ENCODE measurements at regions not wholly inside any gene's neighbourhood (a gene's known extent, or its start where the extent isn't known, plus 50 kb on each side); places are given as distances from the start of the nearest gene placed in this dataset.

DNA sequence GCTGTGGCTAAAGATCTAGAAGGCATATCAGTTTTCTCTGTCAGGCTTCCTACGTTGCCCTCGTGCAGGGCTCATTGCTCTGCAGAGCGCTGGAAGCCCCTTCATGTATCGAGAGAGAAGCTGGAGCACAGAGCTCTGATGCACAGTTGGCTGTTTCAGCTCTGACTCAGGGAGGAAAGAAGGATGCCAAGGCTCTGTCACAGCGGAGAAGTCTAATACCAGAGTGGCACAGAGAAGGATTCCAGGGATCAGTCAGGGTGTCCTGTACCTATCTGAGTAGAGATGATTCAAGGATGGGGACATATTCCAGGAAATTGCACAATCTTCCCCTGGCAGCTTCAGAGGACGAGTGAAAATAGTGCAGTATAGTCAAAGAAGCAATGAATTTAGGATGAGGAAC lies 179.2 kb upstream of the FMN2 start:
- H3K4me3 Mint-ChIP-seq, result no peak overlapping the region
- TF ChIP-seq, protein P1, sequence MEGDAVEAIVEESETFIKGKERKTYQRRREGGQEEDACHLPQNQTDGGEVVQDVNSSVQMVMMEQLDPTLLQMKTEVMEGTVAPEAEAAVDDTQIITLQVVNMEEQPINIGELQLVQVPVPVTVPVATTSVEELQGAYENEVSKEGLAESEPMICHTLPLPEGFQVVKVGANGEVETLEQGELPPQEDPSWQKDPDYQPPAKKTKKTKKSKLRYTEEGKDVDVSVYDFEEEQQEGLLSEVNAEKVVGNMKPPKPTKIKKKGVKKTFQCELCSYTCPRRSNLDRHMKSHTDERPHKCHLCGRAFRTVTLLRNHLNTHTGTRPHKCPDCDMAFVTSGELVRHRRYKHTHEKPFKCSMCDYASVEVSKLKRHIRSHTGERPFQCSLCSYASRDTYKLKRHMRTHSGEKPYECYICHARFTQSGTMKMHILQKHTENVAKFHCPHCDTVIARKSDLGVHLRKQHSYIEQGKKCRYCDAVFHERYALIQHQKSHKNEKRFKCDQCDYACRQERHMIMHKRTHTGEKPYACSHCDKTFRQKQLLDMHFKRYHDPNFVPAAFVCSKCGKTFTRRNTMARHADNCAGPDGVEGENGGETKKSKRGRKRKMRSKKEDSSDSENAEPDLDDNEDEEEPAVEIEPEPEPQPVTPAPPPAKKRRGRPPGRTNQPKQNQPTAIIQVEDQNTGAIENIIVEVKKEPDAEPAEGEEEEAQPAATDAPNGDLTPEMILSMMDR (IDR thresholded peaks at IDR 0.05; ENCODE audit: unreplicated experiment), result no peak
- H3K36me3 Mint-ChIP-seq, result peaks cover under 1% of the 10 kb centered on the region
- H3K9me3 Mint-ChIP-seq, result no peaks in the 10 kb centered on the region
- H3K27ac Mint-ChIP-seq, result no peak overlapping the region
- peaks cover 10% of the 10 kb centered on the region for H3K27me3 Mint-ChIP-seq (ENCODE audit: low read depth)
- no peaks in the 10 kb centered on the region for H3K4me1 Mint-ChIP-seq
- no peak for DNase-seq (ENCODE audit: low spot score in 2 of 2, unreplicated experiment in 2 of 2)

DNA sequence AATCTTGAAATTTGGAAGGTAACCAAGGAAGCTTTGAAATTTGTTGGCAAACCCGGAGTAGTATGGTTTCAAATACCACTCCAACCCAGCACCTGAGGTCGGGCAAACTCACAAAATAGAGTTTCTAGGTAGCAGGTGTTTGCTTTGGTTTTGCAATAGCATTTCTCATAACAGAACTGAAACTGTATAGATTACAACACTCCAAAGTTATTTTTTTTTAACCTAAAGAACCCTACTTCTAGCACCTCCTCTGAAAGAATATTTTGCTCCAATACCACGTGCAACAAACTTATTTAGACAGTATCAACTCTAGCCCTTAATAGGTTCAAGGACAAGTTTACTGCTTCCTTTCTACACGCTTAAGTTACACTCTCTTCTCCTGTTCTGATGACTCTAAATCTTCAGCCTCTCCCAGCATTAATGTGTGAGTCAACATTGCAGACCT lies 178.5 kb upstream of the FMN2 start:
- Mint-ChIP-seq H3K9me3 (no peaks in the 10 kb centered on the region), H3K27ac (no peak overlapping the region), H3K4me1 (no peaks in the 10 kb centered on the region), H3K27me3 (ENCODE audit: low read depth) (peaks cover 10% of the 10 kb centered on the region), H3K36me3 (no peaks in the 10 kb centered on the region), H3K4me3 (no peak overlapping the region)
- DNase-seq (ENCODE audit: low spot score in 2 of 2, unreplicated experiment in 2 of 2), result no peak
- TF ChIP-seq, protein P1 (IDR thresholded peaks at IDR 0.05; ENCODE audit: unreplicated experiment), result no peak

DNA sequence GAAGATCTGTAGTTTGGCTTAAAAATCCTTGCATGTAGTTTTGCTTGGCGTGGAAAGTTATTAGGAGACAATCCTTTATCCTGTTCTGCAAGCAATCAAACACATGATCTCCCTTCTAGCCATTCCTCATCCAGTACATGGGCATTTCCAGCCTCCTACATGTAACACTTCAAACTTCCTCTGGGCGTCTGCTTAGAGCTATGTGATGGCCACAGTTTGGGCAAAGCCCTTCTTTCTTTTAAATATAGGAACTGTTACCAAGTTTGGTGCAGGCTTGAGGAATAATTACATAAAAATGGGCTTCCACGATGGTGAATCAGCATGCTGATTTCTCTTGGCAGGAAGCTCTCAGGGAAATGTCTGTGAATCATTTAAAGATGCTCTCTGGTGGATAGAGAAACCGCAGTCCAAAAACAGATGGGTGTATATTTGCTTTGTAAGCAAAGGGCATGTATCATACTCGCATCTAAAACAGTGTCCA lies 176.9 kb upstream of the FMN2 start:
- TF ChIP-seq, protein P1 (IDR thresholded peaks at IDR 0.05; ENCODE audit: unreplicated experiment), result no peak
- no peaks in the 10 kb centered on the region for H3K4me1 Mint-ChIP-seq
- H3K27ac Mint-ChIP-seq, result no peak overlapping the region
- H3K36me3 Mint-ChIP-seq, result no peaks in the 10 kb centered on the region
- no peaks in the 10 kb centered on the region for H3K9me3 Mint-ChIP-seq
- no peak overlapping the region for H3K4me3 Mint-ChIP-seq
- DNase-seq (ENCODE audit: low spot score in 2 of 2, unreplicated experiment in 2 of 2), result no peak
- peaks cover 10% of the 10 kb centered on the region for H3K27me3 Mint-ChIP-seq (ENCODE audit: low read depth)

DNA sequence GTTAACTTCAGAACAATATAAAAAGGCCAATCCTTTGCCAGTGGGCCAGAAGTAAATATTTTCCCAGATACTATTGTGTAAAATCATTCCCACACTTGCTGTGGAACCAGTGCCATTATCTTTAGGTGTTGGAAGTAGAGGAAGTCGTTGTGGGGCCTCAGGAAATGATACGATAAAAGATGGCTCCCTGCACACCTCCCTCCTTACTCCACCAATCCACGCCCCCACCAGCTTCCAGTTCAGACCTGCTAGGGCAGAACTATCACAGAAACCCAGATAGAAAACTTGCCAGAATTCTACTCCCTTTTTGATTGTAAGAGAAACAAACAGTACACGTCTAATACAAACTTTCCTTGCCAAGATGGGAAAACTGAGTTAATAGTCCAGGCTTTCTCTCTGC lies 173.0 kb upstream of the FMN2 start:
- Mint-ChIP-seq H3K4me3 (no peak overlapping the region), H3K4me1 (no peaks in the 10 kb centered on the region), H3K27ac (no peak overlapping the region), H3K9me3 (no peaks in the 10 kb centered on the region), H3K27me3 (ENCODE audit: low read depth) (peaks cover 21% of the 10 kb centered on the region), H3K36me3 (no peaks in the 10 kb centered on the region)
- TF ChIP-seq, protein P1 (IDR thresholded peaks at IDR 0.05; ENCODE audit: unreplicated experiment), result no peak
- no peak for DNase-seq (ENCODE audit: low spot score in 2 of 2, unreplicated experiment in 2 of 2)

DNA sequence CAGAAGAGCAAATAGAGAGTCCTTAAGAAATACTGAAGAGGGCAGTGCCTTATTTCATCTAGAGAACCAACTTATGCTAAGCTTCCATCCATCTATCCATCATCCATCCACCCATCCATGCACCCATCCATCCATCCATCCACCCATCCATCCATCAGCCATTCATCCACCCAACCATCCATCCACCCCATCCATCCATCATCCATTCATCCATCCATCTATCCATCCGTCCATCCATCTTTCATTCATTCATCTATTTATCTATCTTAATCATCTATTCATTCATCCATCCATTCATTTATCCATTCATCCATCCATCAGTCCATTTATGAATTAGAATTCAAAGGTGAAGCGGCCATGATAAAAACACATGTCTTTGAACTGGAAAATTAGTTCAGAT lies 171.5 kb upstream of the FMN2 start:
- Mint-ChIP-seq H3K36me3 (no peaks in the 10 kb centered on the region), H3K9me3 (no peaks in the 10 kb centered on the region), H3K4me1 (no peaks in the 10 kb centered on the region), H3K4me3 (no peak overlapping the region), H3K27ac (no peak overlapping the region), H3K27me3 (ENCODE audit: low read depth) (peaks cover 21% of the 10 kb centered on the region)
- DNase-seq (ENCODE audit: low spot score in 2 of 2, unreplicated experiment in 2 of 2), result no peak
- TF ChIP-seq, protein P1 (IDR thresholded peaks at IDR 0.05; ENCODE audit: unreplicated experiment), result no peak

All from mesothelial cell of epicardium (in vitro differentiated cells).